Ureter (tissue), 1 donor: ENCODE measurements at regions not wholly inside any gene's neighbourhood (a gene's known extent, or its start where the extent isn't known, plus 50 kb on each side); places are given as distances from the start of the nearest gene placed in this dataset.

ENCODE experiments used
- DNase-seq: peaks from one replicate; pipeline ENCODE4 v3.0.0-alpha.2; 2020; ENCODE audit warnings: low spot score
- donor health status: DM: yes; HTN: yes; CAD: no.

GRCh38 chr1:59081795-59082194 is 215.1 kb upstream of the FGGY start:
- DNase-seq, result no peak

GRCh38 chr1:59083946-59084865 is 212.7 kb upstream of the FGGY start:
- DNase-seq, result no peak

GRCh38 chr1:59085101-59085500 is 211.8 kb upstream of the FGGY start:
- no peak for DNase-seq

- DNase-seq, result no peak
Observed at GRCh38 chr1:59089036-59089798, 207.7 kb upstream of the FGGY start.

GRCh38 chr1:59089922-59090457 is 206.9 kb upstream of the FGGY start:
- DNase-seq, result no peak

GRCh38 chr1:59092126-59092525 is 204.8 kb upstream of the FGGY start:
- DNase-seq, result no peak

GRCh38 chr1:59094001-59094400 is 202.9 kb upstream of the FGGY start:
- DNase-seq, result no peak

- no peak for DNase-seq
Observed at GRCh38 chr1:59096501-59096900, 200.4 kb upstream of the FGGY start.

DNA sequence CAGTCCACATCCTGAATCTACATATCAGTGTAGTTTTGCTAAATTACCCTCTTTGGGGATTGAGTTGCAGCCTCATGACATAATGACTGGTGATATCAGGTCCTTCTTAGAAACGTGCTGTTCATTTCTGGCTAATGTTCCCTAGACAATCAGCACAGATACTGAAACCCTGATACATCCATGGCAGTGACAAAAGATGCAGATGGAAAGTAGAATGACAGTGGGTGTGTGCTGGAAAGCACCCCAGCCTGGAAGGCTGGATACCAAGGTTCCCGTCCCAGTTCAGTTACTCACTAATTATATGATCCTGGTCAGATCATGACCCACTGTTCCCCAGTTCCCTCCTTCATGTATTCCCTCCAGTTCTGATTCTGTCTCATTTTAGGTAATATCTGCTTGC is 198.2 kb upstream of the FGGY start:
- no peak for DNase-seq

DNA sequence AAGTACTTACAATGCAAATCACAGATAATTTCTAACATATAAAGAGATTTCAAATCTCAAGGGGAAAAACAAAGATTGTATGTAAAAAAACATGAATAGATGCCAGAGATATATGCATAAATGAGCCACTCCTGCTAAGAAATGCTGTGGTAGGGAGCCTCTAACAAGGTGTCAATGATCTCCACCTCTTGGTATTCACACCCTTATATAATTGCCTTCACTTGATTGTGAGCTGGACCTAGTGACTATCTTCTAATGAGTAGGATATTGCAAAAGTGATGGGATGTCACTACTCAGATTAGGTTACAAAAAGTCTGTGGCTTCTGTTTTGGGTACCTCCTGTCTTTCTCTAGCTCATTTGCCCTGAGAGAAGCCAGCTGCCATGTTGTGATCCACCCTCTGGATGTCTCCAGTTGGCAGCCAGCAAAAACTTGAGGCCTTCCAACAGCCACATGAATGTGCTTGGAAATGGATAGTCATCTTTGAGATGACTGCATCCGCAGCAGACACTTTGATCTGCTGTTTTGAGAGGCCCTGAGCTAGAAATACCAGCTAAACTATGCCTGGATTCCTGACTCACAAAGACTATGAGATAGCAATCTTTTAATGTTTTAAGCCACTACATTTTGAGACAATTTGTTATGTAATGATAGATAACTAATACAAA is 196.1 kb upstream of the FGGY start:
- DNase-seq, result no peak

- no peak for DNase-seq
Observed at GRCh38 chr1:59101518-59101917, 195.4 kb upstream of the FGGY start.

- DNase-seq, result no peak
Observed at GRCh38 chr1:59103457-59103856, 193.4 kb upstream of the FGGY start.

DNA sequence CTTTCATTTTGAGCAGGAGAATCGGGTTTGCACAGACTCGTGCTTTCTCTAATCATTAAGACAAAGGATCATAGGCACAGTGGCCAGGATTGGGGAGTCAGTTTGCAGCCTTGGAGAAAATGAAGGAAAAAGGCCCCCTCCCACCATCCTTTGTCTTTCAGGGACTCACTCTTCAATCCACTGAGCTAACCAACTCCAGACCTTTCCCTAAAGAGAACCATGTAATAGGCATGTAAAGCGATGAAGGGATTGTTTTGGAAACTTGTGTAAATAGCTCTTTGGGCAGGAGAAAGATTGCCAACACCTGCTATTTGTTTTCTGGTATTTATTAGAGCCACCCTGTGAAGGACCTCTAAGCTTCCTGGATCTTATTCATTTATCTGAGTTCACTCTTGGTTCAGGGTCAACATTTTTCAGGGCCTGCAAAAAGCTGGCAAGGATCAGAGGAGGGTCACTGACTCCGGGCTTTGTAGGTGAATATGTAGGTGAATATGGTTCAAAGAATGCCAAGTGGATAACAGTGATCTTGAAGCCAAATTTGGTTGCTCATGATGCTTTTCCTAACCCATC is 192.6 kb upstream of the FGGY start:
- no peak for DNase-seq

- no peak for DNase-seq
Observed at GRCh38 chr1:59105548-59106507, 191.1 kb upstream of the FGGY start.

DNA sequence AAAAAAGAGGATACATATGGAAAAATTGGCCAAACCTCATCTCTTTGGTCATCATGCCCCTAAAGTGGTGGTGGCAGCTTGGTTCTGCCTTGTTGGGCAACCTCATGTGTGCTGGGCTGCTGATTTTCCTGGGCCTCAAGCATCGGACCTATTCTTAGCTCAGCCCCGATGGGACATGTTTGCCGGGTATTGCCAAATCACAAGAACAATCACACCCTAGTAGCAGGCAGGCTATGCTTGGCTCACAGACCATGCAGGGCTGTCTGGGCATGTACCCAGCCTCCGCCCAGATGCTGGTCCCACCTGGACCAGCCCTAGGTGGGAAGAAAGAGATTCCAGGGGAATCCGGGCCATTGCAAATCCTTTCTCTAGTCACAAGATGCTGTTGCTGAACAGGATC is 189.4 kb upstream of the FGGY start:
- DNase-seq, result peak; percentile 72

GRCh38 chr1:59107916-59108315 is 189.0 kb upstream of the FGGY start:
- no peak for DNase-seq

DNA sequence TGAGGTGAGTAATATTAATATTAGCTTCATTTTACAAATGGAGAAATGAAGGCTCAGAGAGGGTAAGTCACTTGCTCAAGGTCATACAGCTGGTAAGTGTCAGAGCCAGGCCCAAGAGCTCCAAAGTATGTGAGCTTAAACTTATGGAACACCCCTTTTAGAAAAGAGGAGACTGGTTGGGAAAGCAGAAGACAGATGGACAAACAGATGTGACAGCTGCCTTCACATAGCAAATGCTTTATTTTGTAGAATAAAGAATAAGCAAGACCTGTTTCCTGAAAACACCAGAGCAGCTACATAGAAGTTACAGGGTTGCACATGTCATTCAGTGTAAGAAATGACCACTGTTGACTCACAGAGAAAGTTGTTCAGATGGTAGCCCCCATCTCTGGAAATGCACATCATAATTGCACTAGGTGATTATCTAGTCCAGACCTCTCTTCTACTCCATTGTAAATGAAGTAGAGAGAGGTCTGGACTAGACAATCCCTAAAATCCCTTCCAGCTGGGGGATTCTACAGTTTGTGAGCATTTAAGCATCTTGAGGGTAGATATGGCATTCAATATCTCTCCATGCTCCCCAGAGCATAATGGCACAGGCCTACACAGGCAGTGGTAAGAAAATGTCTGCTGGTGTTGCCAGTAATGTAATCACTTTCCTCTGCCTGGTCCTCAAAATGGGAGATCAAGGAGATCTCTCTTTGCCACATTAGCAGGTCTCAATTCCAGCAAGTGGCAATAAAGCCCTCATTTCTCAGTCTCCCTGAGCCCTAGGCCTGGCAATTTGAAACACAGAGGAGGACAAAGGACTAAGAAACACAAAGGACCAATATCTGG is 188.2 kb upstream of the FGGY start:
- DNase-seq, result no peak

- DNase-seq, result no peak
Observed at GRCh38 chr1:59110271-59110670, 186.6 kb upstream of the FGGY start.

DNA sequence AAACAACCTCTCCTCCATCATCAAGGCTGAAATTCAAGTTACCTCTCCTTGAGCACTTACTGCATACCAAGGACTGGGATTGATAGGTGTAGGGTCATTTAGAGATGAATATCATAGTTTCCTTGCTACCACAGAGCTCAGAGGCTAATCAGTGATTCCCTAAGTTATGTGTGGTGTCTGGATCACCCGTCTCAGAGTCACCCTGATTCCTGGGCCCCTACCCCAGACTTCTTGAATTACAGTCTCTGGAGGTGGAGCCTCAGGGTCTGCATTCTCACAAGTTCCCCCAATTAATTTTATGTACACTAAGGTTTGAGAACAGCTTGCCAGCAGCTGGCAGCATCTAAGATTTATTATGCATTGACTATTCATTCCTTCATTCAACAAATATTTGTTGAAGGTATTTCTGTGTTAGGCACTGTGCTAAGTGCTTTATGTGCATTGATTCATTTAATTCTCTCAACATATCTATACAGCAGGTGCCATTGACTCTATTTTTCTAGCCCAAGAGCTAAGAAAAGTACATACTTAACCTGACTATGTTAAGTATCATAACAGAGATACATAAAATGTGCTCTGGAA is 182.9 kb upstream of the FGGY start:
- DNase-seq, result no peak
